ENCODE measurements at regions not wholly inside any gene's neighbourhood (a gene's known extent, or its start where the extent isn't known, plus 50 kb on each side); places are given as distances from the start of the nearest gene placed in this dataset.

DNA sequence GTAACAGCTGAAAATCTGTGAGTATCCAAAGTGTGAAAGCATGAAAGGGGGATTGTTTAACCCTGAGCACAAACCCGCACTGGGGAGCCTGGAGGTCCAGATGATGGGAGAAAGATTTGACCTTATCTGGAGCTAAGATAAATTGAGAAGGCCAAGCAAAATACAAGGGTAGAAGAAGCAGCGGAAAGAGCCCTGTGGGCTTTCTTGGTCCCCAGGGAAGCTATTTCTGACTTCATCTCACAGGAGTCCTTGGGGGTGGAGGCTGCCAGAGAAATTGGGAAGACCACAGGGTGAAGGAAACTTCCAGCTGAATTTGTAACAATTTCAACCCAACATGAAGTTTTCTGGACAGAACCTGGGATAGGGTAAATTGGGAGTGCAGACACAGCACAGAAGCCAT lies 476.9 kb downstream of the MMUT start:
- TF ChIP-seq, protein P1, sequence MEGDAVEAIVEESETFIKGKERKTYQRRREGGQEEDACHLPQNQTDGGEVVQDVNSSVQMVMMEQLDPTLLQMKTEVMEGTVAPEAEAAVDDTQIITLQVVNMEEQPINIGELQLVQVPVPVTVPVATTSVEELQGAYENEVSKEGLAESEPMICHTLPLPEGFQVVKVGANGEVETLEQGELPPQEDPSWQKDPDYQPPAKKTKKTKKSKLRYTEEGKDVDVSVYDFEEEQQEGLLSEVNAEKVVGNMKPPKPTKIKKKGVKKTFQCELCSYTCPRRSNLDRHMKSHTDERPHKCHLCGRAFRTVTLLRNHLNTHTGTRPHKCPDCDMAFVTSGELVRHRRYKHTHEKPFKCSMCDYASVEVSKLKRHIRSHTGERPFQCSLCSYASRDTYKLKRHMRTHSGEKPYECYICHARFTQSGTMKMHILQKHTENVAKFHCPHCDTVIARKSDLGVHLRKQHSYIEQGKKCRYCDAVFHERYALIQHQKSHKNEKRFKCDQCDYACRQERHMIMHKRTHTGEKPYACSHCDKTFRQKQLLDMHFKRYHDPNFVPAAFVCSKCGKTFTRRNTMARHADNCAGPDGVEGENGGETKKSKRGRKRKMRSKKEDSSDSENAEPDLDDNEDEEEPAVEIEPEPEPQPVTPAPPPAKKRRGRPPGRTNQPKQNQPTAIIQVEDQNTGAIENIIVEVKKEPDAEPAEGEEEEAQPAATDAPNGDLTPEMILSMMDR (IDR thresholded peaks at IDR 0.05): no peak
- TF ChIP-seq POLR2A (IDR thresholded peaks at IDR 0.05): no peak
